Hepatocyte (in vitro differentiated cells): ENCODE measurements at regions not wholly inside any gene's neighbourhood (a gene's known extent, or its start where the extent isn't known, plus 50 kb on each side); places are given as distances from the start of the nearest gene placed in this dataset.

ENCODE experiments used
- CTCF ChIP-seq: fragments of 200-600 bp; sonication (generic); IDR thresholded peaks from 2 replicates; pipeline ENCODE4 v1.5.1; 2016; ENCODE audit warnings: antibody characterized with exemption, mild to moderate bottlenecking; ENCODE audit not compliant: poor library complexity
- EZH2 ChIP-seq: fragments of 200-600 bp; sonication (generic); IDR thresholded peaks from 2 replicates; pipeline ENCODE4 v1.6.1; 2016; ENCODE audit warnings: antibody characterized with exemption, mild to moderate bottlenecking, borderline replicate concordance
- EZH2phosphoT487 ChIP-seq: fragments of 200-600 bp; sonication (generic); IDR thresholded peaks from one replicate; pipeline ENCODE4 v1.6.1; 2018; ENCODE audit warnings: antibody characterized with exemption, mild to moderate bottlenecking, low read depth, moderate library complexity; ENCODE audit not compliant: unreplicated experiment, severe bottlenecking

DNA sequence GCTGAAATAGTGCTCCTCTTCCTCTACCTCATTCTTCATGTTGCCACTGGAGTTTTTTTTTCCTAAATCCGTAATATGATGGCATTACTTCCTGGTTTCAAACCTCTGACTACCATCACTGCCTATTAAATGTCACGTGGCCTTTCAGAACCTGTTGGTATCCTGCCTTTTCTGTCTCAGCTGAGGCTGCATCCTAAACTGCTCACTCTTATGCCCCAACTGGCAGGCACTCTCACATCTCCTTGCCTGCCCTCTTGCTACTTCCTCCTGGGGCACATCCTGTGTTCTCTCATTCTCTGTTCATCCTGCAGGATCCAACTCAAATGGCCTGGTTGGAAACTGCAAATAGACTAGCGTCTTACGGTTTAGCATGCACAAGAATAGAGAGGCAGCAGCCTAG lies 468.1 kb upstream of the FANCL start:
- TF ChIP-seq EZH2: no peak
- no peak for TF ChIP-seq CTCF
- TF ChIP-seq EZH2phosphoT487: no peak
